K562 (cell line): ENCODE measurements at regions not wholly inside any gene's neighbourhood (a gene's known extent, or its start where the extent isn't known, plus 50 kb on each side); places are given as distances from the start of the nearest gene placed in this dataset.

ENCODE experiments used
- ATAC-seq: fragments of 200-7000 bp; cut with Tn5 transposase; 3 replicates; pipeline ENCODE4 v1.9.1; 2020; ENCODE audit warnings: moderate library complexity
- BruUV-seq: library from RNA; stranded (reverse); fragments of 400-500 nt; replicated peaks from 2 replicates; lab custom pipeline; 2021; lab: Mats Ljungman, UMichigan
- CTCF ChIA-PET: fragments of 300-600 bp; formaldehyde crosslinking; extraction: SDS; loops from one replicate; lab custom pipeline; 2021; ENCODE audit warnings: low intra/inter-chr PET ratio; lab: Yijun Ruan, JAX
- POLR2A ChIA-PET: fragments of 300-600, 350-650 bp; sonication (Branson Sonifier 250); formaldehyde crosslinking; extraction: SDS; loops from one replicate; lab custom pipeline; 2021; ENCODE audit warnings: antibody characterized with exemption, inconsistent platforms; lab: Yijun Ruan, JAX
- DNase-seq, 4 experiments: peaks; one replicate each; pipeline versions ENCODE4 v3.0.0 to v3.0.0-alpha.2; 2011 to 2018; ENCODE audit warnings: low spot score in 3 of 4, mixed read lengths in 3 of 4; ENCODE audit errors: extremely low read depth in 1 of 4
- FAIRE-seq: peaks from 2 replicates; lab custom pipeline; 2011; peaks lifted over from hg19 to GRCh38; lab: Jason Lieb, UNC
- H2AFZ ChIP-seq: 2 replicates; pipeline ENCODE4 v1.6.0; 2011; ENCODE audit warnings: low read depth, low read length, control low read depth, inconsistent platforms
- H3K27ac ChIP-seq: fragments of 200-600 bp; 3 replicates; pipeline ENCODE4 v1.8.0; 2011; ENCODE audit warnings: low read depth, mild to moderate bottlenecking, control low read depth, inconsistent platforms, low read length, moderate library complexity, mixed read lengths; ENCODE audit errors: extremely low read depth
- H3K27me3 ChIP-seq, 2 experiments: fragments of 300-600 bp in 1 of 2; 2 replicates in 1 of 2; 3 replicates in 1 of 2; pipeline versions ENCODE4 v1.6.0 to v1.8.0; 2011; ENCODE audit warnings: inconsistent platforms in 2 of 2, low read length in 2 of 2, mild to moderate bottlenecking in 1 of 2, mixed read lengths in 1 of 2, moderate library complexity in 1 of 2; ENCODE audit not compliant: control insufficient read depth in 2 of 2, insufficient read depth in 2 of 2
- H3K36me3 ChIP-seq: fragments of 300-600 bp; 3 replicates; pipeline ENCODE4 v1.8.0; 2011; ENCODE audit warnings: mild to moderate bottlenecking, low read length, inconsistent platforms; ENCODE audit not compliant: control insufficient read depth, insufficient read depth
- H3K4me1 ChIP-seq, 2 experiments: fragments of 200-600 bp in 1 of 2; replicated peaks in 1 of 2; 2 replicates in 1 of 2; 3 replicates in 1 of 2; pipeline versions ENCODE4 v1.5.1 to v1.8.0; 2011; ENCODE audit warnings: inconsistent platforms in 2 of 2, low read length in 2 of 2, mild to moderate bottlenecking in 1 of 2, mixed read lengths in 1 of 2, moderate library complexity in 1 of 2; ENCODE audit not compliant: control insufficient read depth in 2 of 2, insufficient read depth in 2 of 2
- H3K4me2 ChIP-seq: 2 replicates; pipeline ENCODE4 v1.6.1; 2011; ENCODE audit warnings: low read length, control low read depth, inconsistent platforms, mixed read lengths; ENCODE audit not compliant: insufficient read depth
- H3K4me3 ChIP-seq: fragments of 200-600 bp; sonication (generic), shearing (Covaris generic); 2 replicates; pipeline ENCODE4 v1.5.1; 2016; ENCODE audit warnings: control low read depth, inconsistent platforms
- H3K79me2 ChIP-seq: fragments of 200-600 bp; 3 replicates; pipeline ENCODE4 v1.8.0; 2011; ENCODE audit warnings: low read length, inconsistent platforms; ENCODE audit not compliant: control insufficient read depth, insufficient read depth
- H3K9ac ChIP-seq, 2 experiments: 2 replicates each; pipeline versions ENCODE4 v1.6.0 to v1.6.1; 2011; ENCODE audit warnings: low read depth in 2 of 2, low read length in 2 of 2, control low read depth in 1 of 2, inconsistent platforms in 1 of 2, mild to moderate bottlenecking in 1 of 2, mixed read lengths in 1 of 2; ENCODE audit not compliant: insufficient read depth in 1 of 2
- H3K9me1 ChIP-seq: one replicate; pipeline ENCODE4 v1.6.0; 2011; ENCODE audit warnings: inconsistent platforms, mild to moderate bottlenecking, low read length, moderate library complexity; ENCODE audit not compliant: control insufficient read depth, insufficient read depth
- H3K9me3 ChIP-seq: replicated peaks from 2 replicates; pipeline ENCODE4 v1.5.1; 2011; ENCODE audit warnings: low read depth, low read length, inconsistent platforms; ENCODE audit not compliant: control insufficient read depth, insufficient read depth
- H4K20me1 ChIP-seq: replicated peaks from 2 replicates; pipeline ENCODE4 v1.6.1; 2011; ENCODE audit warnings: low read length, inconsistent platforms, mixed read lengths; ENCODE audit not compliant: control insufficient read depth, insufficient read depth
- CBX5 ChIP-seq: IDR thresholded peaks from 2 replicates; pipeline ENCODE4 v1.6.1; 2014; ENCODE audit warnings: low read depth, borderline replicate concordance
- CEBPG ChIP-seq, 3 experiments: fragments of 200-800 bp in 1 of 3; sonication (Bioruptor generic) in 1 of 3; sonication (generic) in 1 of 3; formaldehyde crosslinking in 1 of 3; IDR thresholded peaks in 2 of 3; conservative IDR thresholded peaks in 1 of 3; 2 replicates each; pipeline versions ENCODE4 v1.6.1 to v1.8.0; 2016 to 2022; ENCODE audit warnings: missing compliant biosample characterization in 2 of 3, missing genetic modification characterization in 2 of 3, mild to moderate bottlenecking in 1 of 3, missing genetic modification reagents in 1 of 3
- MXI1 ChIP-seq: IDR thresholded peaks from 2 replicates; pipeline ENCODE4 v1.6.1; 2011; ENCODE audit warnings: low read depth, mild to moderate bottlenecking, improper control_type of control experiment, low read length
- SP2 ChIP-seq: IDR thresholded peaks from 2 replicates; pipeline ENCODE4 v1.6.1; 2011; ENCODE audit warnings: mild to moderate bottlenecking, low read depth, low read length, moderate library complexity; ENCODE audit not compliant: poor library complexity, severe bottlenecking; ENCODE audit errors: extremely low read depth
- ZNF263 ChIP-seq: sonication (generic); formaldehyde crosslinking; IDR thresholded peaks from 2 replicates; pipeline ENCODE4 v1.8.0; 2022; ENCODE audit warnings: mild to moderate bottlenecking, missing genetic modification reagents, borderline replicate concordance
- WGBS: fragments of 100-300 bp; shearing (Covaris generic); methylation state at CpG from one replicate; pipeline ENCODE4 v1.1.6; 2016; ENCODE audit warnings: low coverage, mixed read lengths; ENCODE audit not compliant: insufficient coverage; ENCODE audit errors: missing lambda C conversion rate; 5-methylcytosine and 5-hydroxymethylcytosine counted together
- in situ Hi-C: fragments of 300-500 bp; cut with MboI; formaldehyde crosslinking; loops from 4 replicates; pipeline ENCODE4 v1.15.0; 2018; ENCODE audit warnings: inconsistent platforms, mixed read lengths
- intact Hi-C: fragments of 100-400 bp; cut with micrococcal nuclease; formaldehyde crosslinking; loops from 2 replicates; pipeline ENCODE4 v1.14.2; 2022
- TF ChIP-seq, protein P1 (sequence below): fragments of 250-450 bp; sonication (Bioruptor Pico); IDR thresholded peaks from 2 replicates; pipeline ENCODE4 v1.5.0; 2021
- TF ChIP-seq, protein P2 (sequence below): sonication (generic); formaldehyde crosslinking; IDR thresholded peaks from 2 replicates; pipeline ENCODE4 v1.9.0; 2022; ENCODE audit warnings: mild to moderate bottlenecking, missing genetic modification reagents

GRCh38 chr2:200056105-200056504 lies 100.7 kb downstream of the MAIP1 start:
- Histone ChIP-seq H3K27me3 (no peaks in the 10 kb centered on the region), H3K4me1 (peaks cover 0 to 5% of the 10 kb centered on the region in 2 experiments; a peak in 2 of 5 replicates), H3K27ac (no peak overlapping the region), H3K9me1 (no peaks in the 10 kb centered on the region), H3K4me3 (no peak overlapping the region), H3K4me2 (no peak overlapping the region), H3K9ac (no peak overlapping the region), H3K9me3 (no peaks in the 10 kb centered on the region), H3K79me2 (no peaks in the 10 kb centered on the region), H4K20me1 (no peaks in the 10 kb centered on the region), H3K36me3 (no peaks in the 10 kb centered on the region), H2AFZ (no peak overlapping the region)
- intact Hi-C loops (no loop called here), in situ Hi-C loops (no loop called here)
- no peak for FAIRE-seq
- no TSS peak for BruUV-seq
- TF ChIP-seq, protein P1, sequence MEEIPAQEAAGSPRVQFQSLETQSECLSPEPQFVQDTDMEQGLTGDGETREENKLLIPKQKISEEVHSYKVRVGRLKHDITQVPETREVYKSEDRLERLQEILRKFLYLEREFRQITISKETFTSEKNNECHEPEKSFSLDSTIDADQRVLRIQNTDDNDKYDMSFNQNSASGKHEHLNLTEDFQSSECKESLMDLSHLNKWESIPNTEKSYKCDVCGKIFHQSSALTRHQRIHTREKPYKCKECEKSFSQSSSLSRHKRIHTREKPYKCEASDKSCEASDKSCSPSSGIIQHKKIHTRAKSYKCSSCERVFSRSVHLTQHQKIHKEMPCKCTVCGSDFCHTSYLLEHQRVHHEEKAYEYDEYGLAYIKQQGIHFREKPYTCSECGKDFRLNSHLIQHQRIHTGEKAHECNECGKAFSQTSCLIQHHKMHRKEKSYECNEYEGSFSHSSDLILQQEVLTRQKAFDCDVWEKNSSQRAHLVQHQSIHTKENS (CRISPR knock-in tag): no peak
- no peak for TF ChIP-seq SP2
- TF ChIP-seq MXI1: no peak
- TF ChIP-seq, protein P2, sequence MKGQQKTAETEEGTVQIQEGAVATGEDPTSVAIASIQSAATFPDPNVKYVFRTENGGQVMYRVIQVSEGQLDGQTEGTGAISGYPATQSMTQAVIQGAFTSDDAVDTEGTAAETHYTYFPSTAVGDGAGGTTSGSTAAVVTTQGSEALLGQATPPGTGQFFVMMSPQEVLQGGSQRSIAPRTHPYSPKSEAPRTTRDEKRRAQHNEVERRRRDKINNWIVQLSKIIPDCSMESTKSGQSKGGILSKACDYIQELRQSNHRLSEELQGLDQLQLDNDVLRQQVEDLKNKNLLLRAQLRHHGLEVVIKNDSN (CRISPR knock-in tag): no peak
- TF ChIP-seq CEBPG (CRISPR knock-in tag; IDR thresholded peaks at IDR 0.05): no peak
- no peak for TF ChIP-seq CEBPG (tag; conservative IDR thresholded peaks at IDR 0.05 in 1 of 2, IDR thresholded peaks at IDR 0.05 in 1 of 2)
- TF ChIP-seq ZNF263: no peak
- TF ChIP-seq CBX5: no peak
- POLR2A ChIA-PET: no interaction called here
- no peak for ATAC-seq
- no peak for DNase-seq
- CTCF ChIA-PET: no interaction called here
- 4% methylated on average over 3 of the region's 3 CpGs for WGBS
